ENCODE measurements at regions not wholly inside any gene's neighbourhood (a gene's known extent, or its start where the extent isn't known, plus 50 kb on each side); places are given as distances from the start of the nearest gene placed in this dataset.

- no peak for DNase-seq
Measured at GRCh38 chr2:67792191-67792590, 270.6 kb downstream of the C1D start.

GRCh38 chr2:67792681-67793091 is 270.1 kb downstream of the C1D start:
- DNase-seq: no peak

GRCh38 chr2:67797801-67798540 is 264.8 kb downstream of the C1D start:
- no peak for DNase-seq

DNA sequence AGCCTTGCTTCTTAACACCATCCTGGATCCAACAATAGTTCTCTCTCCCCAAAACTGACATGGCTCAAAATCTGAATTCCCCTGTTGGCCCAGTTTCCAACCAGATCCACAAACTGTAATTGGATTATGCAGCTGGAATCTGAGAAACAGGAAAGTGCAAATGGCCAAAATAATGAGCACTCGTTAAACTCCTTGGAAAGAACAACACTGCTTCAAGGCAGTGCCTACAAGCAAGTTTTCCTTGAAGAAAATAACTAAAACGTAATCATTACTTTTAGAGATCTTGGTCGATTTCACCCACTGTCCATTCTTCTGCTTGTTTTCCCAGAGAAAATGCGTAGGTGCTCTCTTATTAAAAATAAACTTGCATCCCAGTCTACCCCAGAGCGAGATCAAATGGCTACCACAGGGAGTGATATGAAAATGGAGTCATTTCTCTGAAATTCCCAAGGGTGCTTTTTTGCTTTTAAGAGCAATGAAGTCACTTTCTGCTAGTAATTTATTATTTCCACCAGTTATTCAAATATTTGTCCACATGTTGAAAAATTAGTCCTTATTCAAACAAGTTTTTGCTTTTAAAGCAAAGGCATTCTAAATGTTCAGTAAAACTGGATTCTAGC is 264.2 kb downstream of the C1D start:
- DNase-seq: no peak

- DNase-seq: no peak
Measured at GRCh38 chr2:67799886-67800285, 262.9 kb downstream of the C1D start.

DNA sequence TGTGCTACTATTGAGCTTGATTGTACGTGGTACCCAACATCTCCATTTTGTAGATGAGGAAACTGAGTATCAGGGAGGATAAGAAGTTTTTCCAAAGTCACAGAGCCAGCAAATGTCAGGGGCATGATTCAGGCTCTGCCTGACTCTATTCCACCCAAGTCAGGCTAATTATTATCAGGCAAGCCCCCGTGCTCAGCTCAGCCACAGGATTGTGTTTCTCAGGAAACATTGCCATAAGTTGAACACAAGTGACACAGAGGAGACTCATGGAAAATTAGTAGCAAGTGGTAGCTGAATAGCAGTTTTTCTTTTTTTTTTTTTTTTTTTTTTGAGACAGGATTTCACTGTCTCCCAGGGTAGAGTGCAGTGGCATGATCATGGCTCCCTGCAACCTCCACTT is 260.5 kb downstream of the C1D start:
- no peak for DNase-seq

DNA sequence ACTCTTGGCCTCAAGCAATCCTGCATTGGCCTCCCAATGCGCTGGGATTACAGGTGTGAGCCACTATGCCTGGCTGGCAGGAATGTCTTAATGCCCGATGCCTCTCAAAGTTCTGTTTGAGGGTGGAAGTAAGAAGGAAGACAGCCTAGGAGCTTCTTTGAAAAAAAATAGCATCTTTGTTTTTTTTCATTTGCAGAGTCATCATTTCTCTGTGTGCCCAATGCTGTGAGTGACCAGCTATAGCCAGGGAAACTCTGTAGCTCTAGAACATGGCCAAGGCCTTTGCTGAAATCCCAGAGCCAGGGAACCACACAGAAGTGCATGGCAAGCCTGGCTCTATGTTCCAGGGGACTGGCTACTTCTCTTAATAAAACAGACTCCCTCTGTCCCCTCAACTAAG is 260.0 kb downstream of the C1D start:
- no peak for DNase-seq

DNA sequence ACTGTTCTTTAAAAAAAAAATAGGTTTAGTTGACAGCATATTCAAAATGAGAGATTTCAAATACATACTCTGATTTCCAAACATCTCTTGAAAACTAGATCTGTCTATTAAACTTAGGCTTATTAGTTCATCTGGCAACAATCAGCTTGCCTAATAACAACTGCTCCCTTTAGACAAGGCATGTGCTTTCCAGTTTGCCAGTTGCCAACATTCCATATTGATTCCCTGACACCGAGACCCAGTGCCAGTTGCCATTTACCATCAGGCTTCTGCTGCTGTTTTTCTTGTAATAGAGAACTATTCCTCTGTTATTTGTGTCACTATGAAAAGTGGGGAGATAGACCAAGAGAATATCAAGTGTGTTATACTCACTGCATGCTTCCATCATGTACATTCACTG is 256.0 kb downstream of the C1D start:
- DNase-seq: no peak

DNA sequence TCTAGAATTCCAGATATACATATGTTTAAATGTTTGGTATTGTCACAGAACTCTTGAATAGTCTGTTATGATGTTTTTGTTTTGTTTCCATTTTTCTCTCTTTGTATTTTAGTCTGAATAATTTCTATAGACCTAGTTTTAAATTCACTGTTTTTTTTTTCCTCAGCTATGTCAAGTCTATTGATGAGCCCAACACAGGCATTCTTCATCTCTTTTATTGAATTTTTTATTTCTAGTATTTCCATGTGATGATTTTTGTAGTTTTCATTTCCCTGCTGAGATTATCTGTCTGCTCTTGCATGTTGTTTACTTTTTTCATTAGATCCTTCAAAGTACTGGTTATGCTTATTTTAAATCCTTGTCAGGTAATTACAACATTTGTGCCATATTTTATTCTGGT is 254.7 kb downstream of the C1D start:
- DNase-seq: no peak

- no peak for DNase-seq
Measured at GRCh38 chr2:67812682-67813081, 250.1 kb downstream of the C1D start.

GRCh38 chr2:67823726-67824125 is 239.1 kb downstream of the C1D start:
- no peak for DNase-seq

GRCh38 chr2:67824186-67824585 is 238.6 kb downstream of the C1D start:
- no peak for DNase-seq

- no peak for DNase-seq
Measured at GRCh38 chr2:67825476-67825875, 237.3 kb downstream of the C1D start.

DNA sequence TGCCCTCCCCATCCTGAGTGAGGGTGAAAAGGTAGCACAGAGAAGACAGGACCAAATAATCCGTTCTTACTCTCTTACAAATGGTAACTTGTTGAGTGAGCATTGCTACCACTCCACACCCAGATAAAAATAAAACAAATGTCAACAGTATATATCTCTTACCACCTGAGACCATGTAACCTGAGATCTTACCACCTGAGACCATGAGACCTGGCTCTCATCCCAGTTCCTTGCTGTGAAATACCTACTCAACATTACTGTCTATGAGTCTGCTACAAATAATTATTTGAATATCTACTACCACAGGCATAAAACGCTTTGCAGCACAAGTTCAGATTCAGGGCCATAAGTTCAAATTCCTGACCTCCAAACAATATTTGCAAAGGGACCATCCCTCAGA is 234.7 kb downstream of the C1D start:
- no peak for DNase-seq

DNA sequence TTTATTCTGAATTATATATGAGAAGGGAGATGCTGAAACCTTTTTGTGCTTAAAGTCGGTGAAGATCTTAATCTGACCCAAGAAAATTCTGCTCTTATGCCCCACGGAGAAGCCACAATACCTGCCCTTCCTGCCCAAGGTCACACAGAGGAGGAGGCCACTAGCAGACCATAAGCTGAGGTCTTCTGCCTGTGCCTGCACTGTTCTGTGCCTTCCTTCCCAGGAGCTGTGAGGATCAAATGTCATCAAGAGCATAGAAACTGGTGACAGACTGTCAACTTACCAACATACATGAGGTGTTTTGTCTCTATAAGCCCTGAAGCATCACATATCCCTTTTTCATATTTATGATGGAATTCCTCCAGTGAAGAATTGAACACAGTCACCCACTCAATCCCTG is 233.3 kb downstream of the C1D start:
- no peak for DNase-seq

- no peak for DNase-seq
Measured at GRCh38 chr2:67833632-67834031, 229.2 kb downstream of the C1D start.

GRCh38 chr2:67834482-67834881 is 228.3 kb downstream of the C1D start:
- no peak for DNase-seq

GRCh38 chr2:67835266-67835665 is 227.5 kb downstream of the C1D start:
- DNase-seq: no peak

GRCh38 chr2:67836866-67837265 is 225.9 kb downstream of the C1D start:
- DNase-seq: no peak

DNA sequence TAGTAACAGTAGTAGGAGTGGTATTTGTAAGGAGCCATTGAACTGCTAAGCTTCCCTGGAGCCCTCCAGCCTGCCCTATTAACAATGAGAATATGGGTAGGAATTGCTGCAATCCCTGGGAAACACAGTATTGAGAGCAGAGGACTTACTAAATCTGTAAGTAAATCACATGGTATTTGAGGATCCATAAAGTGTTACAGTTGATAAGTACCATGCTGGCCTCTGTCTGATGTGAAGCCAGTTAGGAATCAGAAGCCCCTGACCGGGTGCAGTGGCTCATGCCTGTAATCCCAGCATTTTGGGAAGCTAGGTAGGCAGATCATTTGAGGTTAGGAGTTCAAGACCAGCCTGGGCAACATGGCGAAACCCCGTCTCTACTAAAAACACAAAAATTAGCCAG is 224.6 kb downstream of the C1D start:
- DNase-seq: no peak

DNA sequence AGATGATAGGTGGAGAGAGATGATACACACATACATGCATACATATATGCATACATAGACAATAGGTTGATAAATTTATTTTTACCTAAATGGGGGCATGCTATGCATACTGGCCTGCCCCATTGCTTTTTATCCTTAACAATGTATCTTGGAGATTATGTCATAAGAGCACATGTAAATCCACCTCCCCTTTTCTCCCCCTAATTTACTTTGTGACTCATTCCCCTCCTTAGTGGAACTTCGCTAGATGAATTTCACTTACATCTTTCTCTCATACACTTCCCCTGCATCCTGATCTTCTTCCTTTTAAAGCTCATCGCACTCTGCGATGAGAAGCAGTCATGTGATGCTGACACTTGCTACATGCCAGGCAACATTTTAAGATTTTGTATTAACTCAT is 223.6 kb downstream of the C1D start:
- no peak for DNase-seq

DNA sequence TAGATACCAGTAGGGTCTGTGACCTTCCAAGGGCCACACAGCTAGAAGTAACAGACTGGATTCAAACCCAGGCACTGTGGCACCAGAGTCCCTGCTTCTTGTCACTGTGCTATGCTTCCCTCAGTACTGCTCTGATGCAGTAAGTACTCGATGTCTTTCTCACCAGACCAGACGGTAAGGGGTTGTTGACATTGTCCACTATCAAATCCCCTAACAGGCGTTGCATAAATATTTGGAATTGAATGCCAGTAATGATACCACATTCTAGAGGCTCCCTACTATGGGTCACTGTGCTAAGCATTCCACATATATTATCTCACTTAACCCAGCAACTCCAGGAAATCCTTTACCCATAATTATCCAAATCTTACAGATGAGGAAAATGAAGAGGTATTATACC is 223.1 kb downstream of the C1D start:
- no peak for DNase-seq

DNA sequence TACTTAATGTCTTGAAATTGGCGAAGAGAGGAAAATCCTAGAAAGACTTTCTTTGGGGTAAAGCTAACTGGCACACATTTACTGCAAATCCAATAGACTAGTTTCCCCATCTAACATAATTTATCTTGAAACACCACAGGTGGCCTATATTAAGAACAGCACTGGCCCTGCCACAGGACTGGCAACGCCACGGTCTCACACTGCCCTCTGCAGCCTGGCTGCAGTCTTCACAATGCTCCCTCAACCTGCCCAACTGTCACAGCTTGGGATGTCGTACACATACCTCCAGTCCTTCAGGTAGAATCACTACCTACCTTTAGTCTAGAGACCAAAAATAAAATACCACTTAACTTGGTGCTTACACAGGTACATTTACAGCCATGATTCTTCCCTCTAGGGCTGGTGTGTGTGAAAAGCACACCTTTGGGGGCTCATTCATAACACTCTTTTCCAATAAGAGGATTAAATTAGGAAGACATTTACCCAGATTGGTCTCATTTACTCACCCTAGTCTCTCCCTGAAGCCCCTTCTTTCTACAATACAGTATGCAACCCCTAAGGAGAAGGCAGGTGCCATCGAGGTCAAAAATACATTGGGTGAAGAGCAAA is 222.2 kb downstream of the C1D start:
- peak in 1 of 2 experiments; percentile 31 for DNase-seq

DNA sequence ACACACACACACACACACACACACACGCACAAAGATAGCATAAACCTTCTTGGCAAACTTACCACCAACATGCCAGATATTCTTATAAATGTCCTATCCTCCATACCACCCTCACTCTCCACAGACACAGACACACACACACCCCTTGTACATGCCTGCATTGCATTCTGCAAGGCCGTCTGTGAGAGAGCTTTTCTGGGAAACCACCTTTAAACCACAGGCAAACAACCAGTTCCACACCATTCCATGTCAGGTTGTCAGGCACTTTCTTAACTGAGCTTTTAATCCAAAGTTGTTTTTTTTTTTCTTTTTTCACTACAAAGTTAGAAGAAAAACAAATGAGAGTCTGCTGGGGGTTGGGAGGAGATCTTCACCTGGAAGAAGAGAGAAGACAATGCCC is 221.1 kb downstream of the C1D start:
- no peak for DNase-seq
